ENCODE measurements at regions not wholly inside any gene's neighbourhood (a gene's known extent, or its start where the extent isn't known, plus 50 kb on each side); places are given as distances from the start of the nearest gene placed in this dataset.

DNA sequence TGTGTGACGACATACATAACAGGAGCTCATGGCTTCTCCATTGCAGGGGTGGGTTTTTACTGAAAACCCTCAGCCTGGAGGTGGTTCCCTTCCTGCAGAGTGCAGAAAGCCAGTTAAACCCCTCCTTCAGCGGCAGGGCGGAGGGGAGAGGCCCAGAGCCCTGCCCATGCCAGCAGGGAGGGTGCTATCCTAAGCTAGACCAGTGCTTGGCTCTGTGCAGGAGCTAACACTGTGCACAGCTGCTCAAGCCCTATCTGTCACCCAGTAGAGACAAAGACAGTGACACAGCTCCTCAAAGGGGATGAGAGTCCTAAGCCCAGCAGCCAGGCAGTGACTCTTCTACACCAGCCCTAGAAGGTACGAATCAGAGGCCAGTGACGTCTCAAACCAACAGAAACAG lies 70.0 kb upstream of the ZSWIM6 start:
- ATAC-seq (ENCODE audit: low FRiP score) = no peak
- DNase-seq (ENCODE audit: low spot score) = no peak
- no peak for TF ChIP-seq CTCF (IDR thresholded peaks at IDR 0.05)

DNA sequence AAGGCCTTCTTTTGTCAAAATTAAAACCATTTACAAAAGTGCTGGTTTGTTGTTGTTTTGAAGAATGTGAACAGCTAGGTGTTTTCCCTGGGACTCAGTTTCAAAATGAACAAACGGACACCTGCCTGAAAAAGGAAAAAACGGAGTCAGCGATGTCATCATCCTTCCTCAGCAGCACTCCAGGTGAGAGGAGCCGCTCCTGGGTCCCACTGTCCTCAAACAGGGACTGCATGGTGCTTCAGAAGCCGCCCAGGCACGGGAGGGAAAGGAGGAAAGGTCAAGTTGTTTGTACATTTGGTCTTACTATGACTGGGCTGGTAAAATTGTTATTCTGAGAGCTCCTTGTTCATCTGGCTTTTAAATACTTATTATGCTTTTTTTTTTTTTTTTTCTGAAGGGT lies 69.0 kb upstream of the ZSWIM6 start:
- TF ChIP-seq CTCF (IDR thresholded peaks at IDR 0.05) = no peak
- DNase-seq (ENCODE audit: low spot score) = no peak
- ATAC-seq (ENCODE audit: low FRiP score) = no peak

DNA sequence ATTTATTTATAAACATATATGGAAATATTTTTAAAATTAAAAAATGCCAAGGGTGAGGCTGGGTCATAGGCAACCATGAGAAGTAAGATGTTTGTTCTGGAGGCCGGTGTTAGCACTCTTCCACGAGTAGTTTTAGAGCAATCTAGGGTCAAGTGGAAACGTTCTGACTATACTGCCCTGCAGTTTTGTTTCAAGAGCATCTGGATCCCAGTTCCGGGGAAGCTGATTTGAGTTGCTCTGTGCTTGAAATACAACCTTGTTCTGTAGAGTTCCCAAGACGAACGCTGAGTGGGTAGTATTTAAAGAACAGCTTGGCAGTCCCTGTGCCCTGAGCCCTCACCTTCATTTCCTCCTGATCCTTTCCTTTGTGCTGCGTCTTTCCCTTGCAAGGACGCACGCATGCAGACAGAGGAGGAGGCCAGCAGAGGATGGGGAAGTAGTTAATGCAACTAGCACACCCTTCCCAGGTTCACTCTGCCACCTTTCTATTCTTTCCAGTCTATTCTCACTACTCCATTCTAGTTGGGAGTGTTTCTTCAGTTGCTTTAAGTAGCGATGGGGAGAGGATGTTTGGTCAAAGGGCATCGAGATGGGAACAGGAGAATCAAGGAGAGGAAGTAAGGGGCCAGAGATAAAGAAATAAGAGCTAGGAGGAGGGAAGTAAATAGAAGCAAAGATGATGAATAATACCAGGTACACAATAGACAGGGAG lies 68.3 kb upstream of the ZSWIM6 start:
- no peak for TF ChIP-seq CTCF (IDR thresholded peaks at IDR 0.05)
- ATAC-seq (ENCODE audit: low FRiP score) (no peak), DNase-seq (ENCODE audit: low spot score) (no peak)

GRCh38 chr5:61264273-61264661 lies 67.8 kb upstream of the ZSWIM6 start:
- DNase-seq (ENCODE audit: low spot score) (no peak), ATAC-seq (ENCODE audit: low FRiP score) (no peak)
- TF ChIP-seq CTCF (IDR thresholded peaks at IDR 0.05) = no peak

DNA sequence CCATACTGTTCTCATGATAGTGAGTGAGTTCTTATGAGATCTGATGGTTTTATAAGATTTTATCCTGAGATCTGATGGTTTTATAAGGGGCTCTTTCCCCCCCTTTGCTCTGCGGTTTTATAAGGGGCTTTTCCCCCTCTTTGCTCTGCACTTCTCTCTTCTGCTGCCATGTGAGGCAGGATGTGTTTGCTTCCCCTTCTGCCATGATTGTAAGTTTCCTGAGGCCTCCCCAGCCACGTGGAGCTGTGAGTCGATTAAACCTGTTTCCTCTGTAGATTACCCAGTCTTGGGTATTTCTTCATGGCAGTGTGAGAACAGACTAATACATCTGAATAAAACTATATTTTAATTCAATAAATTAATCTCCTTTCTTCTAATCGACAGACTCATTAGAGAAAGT lies 64.9 kb upstream of the ZSWIM6 start:
- DNase-seq (ENCODE audit: low spot score) = no peak
- no peak for TF ChIP-seq CTCF (IDR thresholded peaks at IDR 0.05)
- ATAC-seq (ENCODE audit: low FRiP score) = no peak

- DNase-seq (ENCODE audit: low spot score) (no peak), ATAC-seq (ENCODE audit: low FRiP score) (no peak)
- TF ChIP-seq CTCF (IDR thresholded peaks at IDR 0.05) = no peak
Measured at GRCh38 chr5:61268871-61269270, 63.2 kb upstream of the ZSWIM6 start.

DNA sequence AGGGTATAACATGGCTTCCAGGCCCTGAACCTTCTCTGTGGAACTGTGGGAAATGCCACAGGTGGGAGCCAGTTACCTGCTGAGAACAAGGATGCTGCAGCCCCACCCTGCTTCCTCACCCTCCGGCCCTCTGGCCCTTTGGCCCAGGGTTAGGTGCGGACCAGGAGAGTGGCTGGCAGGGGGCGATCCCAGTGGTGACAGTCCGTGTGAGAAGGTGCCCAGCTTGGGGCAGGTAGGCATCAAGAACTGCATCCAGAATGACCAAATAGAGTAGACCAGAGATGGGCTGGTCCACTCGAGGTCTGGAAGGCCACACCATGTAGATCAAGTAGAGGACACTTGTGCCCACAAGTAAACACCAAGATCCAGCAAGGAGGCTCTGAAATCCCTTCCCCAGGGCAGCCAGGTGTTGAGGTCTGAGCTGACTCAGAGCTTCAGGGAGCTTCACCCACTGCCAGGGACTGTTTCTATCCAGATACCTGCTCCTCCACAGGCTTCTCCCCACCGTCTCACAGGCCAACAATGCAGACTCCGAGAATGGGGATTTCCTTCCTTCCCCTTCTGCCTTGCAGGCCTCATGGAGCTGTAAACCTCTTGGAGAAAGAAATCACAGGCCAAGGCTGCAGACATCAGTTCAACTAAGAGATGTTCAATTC lies 61.4 kb upstream of the ZSWIM6 start:
- ATAC-seq (ENCODE audit: low FRiP score) (no peak), DNase-seq (ENCODE audit: low spot score) (no peak)
- no peak for TF ChIP-seq CTCF (IDR thresholded peaks at IDR 0.05)

Data from omental fat pad (tissue), 3 donors.